SK-N-SH (cell line): ENCODE measurements at regions not wholly inside any gene's neighbourhood (a gene's known extent, or its start where the extent isn't known, plus 50 kb on each side); places are given as distances from the start of the nearest gene placed in this dataset.

Source experiments
- CTCF ChIA-PET: fragments of 300-600, 350-600 bp; formaldehyde crosslinking; extraction: SDS; loops from one replicate; lab custom pipeline; 2021; lab: Yijun Ruan, JAX
- POLR2A ChIA-PET: fragments of 350-600 bp; sonication (Branson Sonifier 250); formaldehyde crosslinking; extraction: SDS; loops from one replicate; lab custom pipeline; 2020; ENCODE audit warnings: antibody characterized with exemption, inconsistent platforms; lab: Yijun Ruan, JAX
- DNase-seq: peaks from one replicate; pipeline ENCODE4 v3.0.0; 2012
- H2AFZ ChIP-seq: fragments of 200-600 bp; sonication (generic); 2 replicates; pipeline ENCODE4 v1.8.1; 2016; ENCODE audit warnings: antibody characterized with exemption, mild to moderate bottlenecking, low read depth
- H3F3A ChIP-seq: fragments of 200-600 bp; sonication (generic); replicated peaks from 2 replicates; pipeline ENCODE3; 2016; ENCODE audit warnings: antibody characterized with exemption, mild to moderate bottlenecking; ENCODE audit not compliant: insufficient read depth
- H3K27ac ChIP-seq, 2 experiments: fragments of 200-500 bp in 1 of 2; fragments of 200-600 bp in 1 of 2; sonication (Bioruptor generic) in 1 of 2; sonication (generic), shearing (Covaris generic) in 1 of 2; 2 replicates each; pipeline versions ENCODE4 v1.5.1 to v1.6.1; 2014 to 2016; ENCODE audit warnings: low read depth in 2 of 2, inconsistent platforms in 1 of 2, low read length in 1 of 2, mild to moderate bottlenecking in 1 of 2, mixed read lengths in 1 of 2
- H3K27me3 ChIP-seq: fragments of 200-600 bp; sonication (generic), shearing (Covaris generic); 2 replicates; pipeline ENCODE4 v1.6.1; 2016; ENCODE audit warnings: mixed run types; ENCODE audit not compliant: insufficient read depth
- H3K36me3 ChIP-seq, 2 experiments: fragments of 200-500 bp in 1 of 2; fragments of 200-600 bp in 1 of 2; sonication (Bioruptor generic) in 1 of 2; sonication (generic) in 1 of 2; replicated peaks in 1 of 2; 2 replicates each; pipeline versions ENCODE3 to v1.5.1; 2014 to 2016; ENCODE audit warnings: low read length in 1 of 2, mild to moderate bottlenecking in 1 of 2; ENCODE audit not compliant: insufficient read depth in 2 of 2, control insufficient read depth in 1 of 2
- H3K4me1 ChIP-seq, 2 experiments: fragments of 200-500 bp in 1 of 2; fragments of 200-600 bp in 1 of 2; sonication (Bioruptor generic) in 1 of 2; sonication (generic), shearing (Covaris generic) in 1 of 2; 2 replicates each; pipeline versions ENCODE4 v1.5.1 to v1.6.1; 2014 to 2016; ENCODE audit warnings: low read depth in 1 of 2, low read length in 1 of 2, mixed run types in 1 of 2; ENCODE audit not compliant: insufficient read depth in 2 of 2, control insufficient read depth in 1 of 2
- H3K4me2 ChIP-seq: fragments of 200-600 bp; sonication (generic), shearing (Covaris generic); 2 replicates; pipeline ENCODE4 v1.6.1; 2017; ENCODE audit warnings: mixed run types
- H3K4me3 ChIP-seq, 2 experiments: fragments of 200-500 bp in 1 of 2; fragments of 200-600 bp in 1 of 2; sonication (Bioruptor generic) in 1 of 2; sonication (generic), shearing (Covaris generic) in 1 of 2; 2 replicates each; pipeline versions ENCODE4 v1.5.1 to v1.8.1; 2014 to 2016; ENCODE audit warnings: low read depth in 2 of 2, inconsistent platforms in 1 of 2, low read length in 1 of 2, mild to moderate bottlenecking in 1 of 2, mixed read lengths in 1 of 2, moderate library complexity in 1 of 2
- H3K79me2 ChIP-seq: fragments of 200-600 bp; sonication (generic); 2 replicates; pipeline ENCODE4 v1.8.1; 2017; ENCODE audit warnings: mild to moderate bottlenecking; ENCODE audit not compliant: insufficient read depth
- H3K9ac ChIP-seq: fragments of 200-600 bp; sonication (generic); 2 replicates; pipeline ENCODE4 v1.6.1; 2017; ENCODE audit warnings: mixed run types
- H3K9me2 ChIP-seq: fragments of 200-600 bp; sonication (generic); 2 replicates; pipeline ENCODE4 v1.6.1; 2017; ENCODE audit warnings: mixed run types
- H3K9me3 ChIP-seq: fragments of 200-600 bp; sonication (generic); 2 replicates; pipeline ENCODE4 v1.6.1; 2017; ENCODE audit warnings: mixed run types, mild to moderate bottlenecking, moderate library complexity
- H4K20me1 ChIP-seq: fragments of 200-600 bp; sonication (generic); 2 replicates; pipeline ENCODE4 v1.6.1; 2017; ENCODE audit warnings: mild to moderate bottlenecking, mixed run types; ENCODE audit not compliant: insufficient read depth
- CTCF ChIP-seq: fragments of 200-600 bp; sonication (generic); IDR thresholded peaks from 2 replicates; pipeline ENCODE4 v1.6.1; 2017; ENCODE audit warnings: antibody characterized with exemption, mild to moderate bottlenecking, moderate library complexity
- ELF1 ChIP-seq: IDR thresholded peaks from 2 replicates; pipeline ENCODE4 v1.4.0; 2012
- EZH2phosphoT487 ChIP-seq: fragments of 200-600 bp; sonication (generic); IDR thresholded peaks from 2 replicates; pipeline ENCODE4 v1.6.1; 2017; ENCODE audit warnings: low read depth, mixed run types, mild to moderate bottlenecking, antibody characterized with exemption, moderate library complexity, borderline replicate concordance
- FOSL2 ChIP-seq: IDR thresholded peaks from 2 replicates; pipeline ENCODE4 v1.4.0; 2012; ENCODE audit warnings: low read depth, mild to moderate bottlenecking, moderate library complexity, borderline replicate concordance
- FOXJ3 ChIP-seq: sonication (generic); formaldehyde crosslinking; IDR thresholded peaks from 2 replicates; pipeline ENCODE4 v1.5.1; 2020; ENCODE audit warnings: mild to moderate bottlenecking, missing genetic modification reagents
- GATA2 ChIP-seq: sonication (generic); formaldehyde crosslinking; IDR thresholded peaks from 2 replicates; pipeline ENCODE4 v1.5.0; 2020; ENCODE audit warnings: mild to moderate bottlenecking, missing genetic modification reagents
- JUND ChIP-seq: IDR thresholded peaks from 2 replicates; pipeline ENCODE4 v1.4.0; 2012
- MXI1 ChIP-seq: IDR thresholded peaks from 2 replicates; pipeline ENCODE4 v1.6.1; 2012; ENCODE audit warnings: mild to moderate bottlenecking, low read depth, low read length, improper control_type of control experiment
- NFIC ChIP-seq: IDR thresholded peaks from 2 replicates; pipeline ENCODE4 v1.4.0; 2012; ENCODE audit warnings: borderline replicate concordance
- PBX3 ChIP-seq: IDR thresholded peaks from 2 replicates; pipeline ENCODE4; 2012
- POLR2AphosphoS5 ChIP-seq: IDR thresholded peaks from 2 replicates; pipeline ENCODE4 v1.6.1; 2012; ENCODE audit warnings: low read depth, low read length
- REST ChIP-seq: IDR thresholded peaks from 2 replicates; pipeline ENCODE4 v1.6.1; 2012; ENCODE audit warnings: mild to moderate bottlenecking, low read depth, low read length, moderate library complexity
- RFX5 ChIP-seq: IDR thresholded peaks from 2 replicates; pipeline ENCODE4 v1.6.1; 2012; ENCODE audit warnings: mild to moderate bottlenecking, improper control_type of control experiment, low read length
- SIN3A ChIP-seq: IDR thresholded peaks from 2 replicates; pipeline ENCODE4 v1.6.1; 2012; ENCODE audit warnings: low read depth, mild to moderate bottlenecking, low read length, moderate library complexity, borderline replicate concordance
- USF1 ChIP-seq: IDR thresholded peaks from 2 replicates; pipeline ENCODE4 v1.4.0; 2012; ENCODE audit warnings: low read depth, borderline replicate concordance
- USF2 ChIP-seq: fragments of 150-350 bp; IDR thresholded peaks from 2 replicates; pipeline ENCODE4 v1.6.1; 2017; ENCODE audit warnings: antibody characterized with exemption, low read length, low read depth, borderline replicate concordance
- YY1 ChIP-seq: IDR thresholded peaks from 2 replicates; pipeline ENCODE4 v1.4.0; 2012; ENCODE audit warnings: low read depth, mild to moderate bottlenecking
- WGBS: methylation state at CpG from one replicate; pipeline ENCODE4 v1.1.6; 2017; ENCODE audit warnings: low lambda C conversion rate; 5-methylcytosine and 5-hydroxymethylcytosine counted together

GRCh38 chr2:22810602-22811001 lies 574.4 kb upstream of the KLHL29 start (continued):
- TF ChIP-seq MXI1 (no peak), GATA2 (no peak), FOSL2 (no peak)

GRCh38 chr2:22812065-22812680 lies 572.8 kb upstream of the KLHL29 start:
- Histone ChIP-seq H4K20me1 (no peaks in the 10 kb centered on the region), H3K4me3 (no peak overlapping the region), H3K9me3 (peaks cover 4% of the 10 kb centered on the region; the same call in 1 of the 2 replicates), H3K9ac (no peak overlapping the region), H3K27me3 (no peaks in the 10 kb centered on the region)
- no peak for DNase-seq
- POLR2A ChIA-PET = no interaction called here
- TF ChIP-seq ELF1 (no peak), POLR2AphosphoS5 (no peak), GATA2 (no peak), REST (no peak), NFIC (no peak), PBX3 (no peak), MXI1 (no peak), EZH2phosphoT487 (no peak), JUND (no peak)
- TF ChIP-seq, all 33 proteins: peak for 0
- no peaks in the 10 kb centered on the region for H3F3A ChIP-seq
- H3K9me2 ChIP-seq = no peaks in the 10 kb centered on the region
- H3K36me3 ChIP-seq = no peaks in the 10 kb centered on the region
- no peaks in the 10 kb centered on the region for H3K79me2 ChIP-seq
- no peak overlapping the region for H2AFZ ChIP-seq
- 16% methylated on average over 2 of the region's 2 CpGs for WGBS
- no peak overlapping the region for H3K27ac ChIP-seq
- H3K4me1 ChIP-seq = no peaks in the 10 kb centered on the region
- no peak overlapping the region for H3K4me2 ChIP-seq
- CTCF ChIA-PET = interaction anchor here (0.8 kb wide), 1 partner anchor 10 kb away, joined by 4 read pairs; no protein-coding TSS in a partner anchor

GRCh38 chr2:22817197-22817596 lies 567.8 kb upstream of the KLHL29 start:
- Histone ChIP-seq H3K27me3 (no peaks in the 10 kb centered on the region), H3K9me3 (0 out of 2 replicates have a peak, but pooled peaks cover 4% of the 10 kb centered on the region), H3K4me3 (no peak overlapping the region), H3K27ac (no peak overlapping the region), H2AFZ (no peak overlapping the region), H3K9me2 (no peaks in the 10 kb centered on the region), H3K4me1 (no peaks in the 10 kb centered on the region), H3K36me3 (no peaks in the 10 kb centered on the region), H3K9ac (no peak overlapping the region), H3K4me2 (no peak overlapping the region), H3K79me2 (no peaks in the 10 kb centered on the region), H4K20me1 (no peaks in the 10 kb centered on the region), H3F3A (no peaks in the 10 kb centered on the region)
- no peak for DNase-seq
- WGBS = 17% methylated on average over 4 of the region's 4 CpGs
- ChIA-PET POLR2A (no interaction called here), CTCF (no interaction called here)
- no peak for TF ChIP-seq USF1
- TF ChIP-seq RFX5 = no peak
- no peak for TF ChIP-seq NFIC
- no peak for TF ChIP-seq FOSL2
- no peak for TF ChIP-seq USF2
- no peak for TF ChIP-seq SIN3A
- no peak for TF ChIP-seq FOXJ3 (CRISPR knock-in tag)
- no peak for TF ChIP-seq CTCF
- TF ChIP-seq YY1 = no peak
